Uterus (tissue), 2 donors: ENCODE measurements at regions not wholly inside any gene's neighbourhood (a gene's known extent, or its start where the extent isn't known, plus 50 kb on each side); places are given as distances from the start of the nearest gene placed in this dataset.

Source experiments
- POLR2A ChIP-seq, 2 donors: fragments of 450-650 bp; IDR thresholded peaks; one replicate each; pipeline ENCODE4 v1.6.1; 2016; ENCODE audit warnings: antibody characterized with exemption in 2 of 2, mild to moderate bottlenecking in 1 of 2, moderate library complexity in 1 of 2
- TF ChIP-seq, protein P1 (sequence below), 4 experiments: fragments of 200-600 bp in 2 of 4; fragments of 450-650 bp in 2 of 4; sonication (generic) in 2 of 4; IDR thresholded peaks; one replicate each; pipeline ENCODE4 v1.5.1; 2016 to 2019; ENCODE audit warnings: antibody characterized with exemption in 4 of 4, mild to moderate bottlenecking in 2 of 4, moderate library complexity in 1 of 4

DNA sequence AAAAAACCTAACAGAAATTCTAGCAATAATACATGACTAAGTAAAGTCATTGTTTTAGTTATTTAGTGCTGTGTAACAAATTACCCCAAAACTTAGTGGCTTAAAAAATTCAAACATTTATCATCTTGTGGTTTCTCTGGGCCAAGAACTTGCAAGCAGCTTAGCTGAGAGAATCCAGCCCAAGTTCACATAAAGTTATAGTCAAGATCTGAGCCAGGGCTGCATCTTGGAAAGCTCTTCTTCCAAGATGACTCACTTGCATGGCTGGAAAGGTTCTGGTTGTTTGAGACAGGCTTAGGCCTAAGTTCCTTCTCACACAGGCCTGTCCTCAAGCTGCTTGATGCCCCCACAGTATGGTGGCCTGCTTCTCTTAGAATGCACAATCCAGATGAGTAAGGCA, 217.8 kb upstream of the TSHZ2 start:
- TF ChIP-seq, protein P1, sequence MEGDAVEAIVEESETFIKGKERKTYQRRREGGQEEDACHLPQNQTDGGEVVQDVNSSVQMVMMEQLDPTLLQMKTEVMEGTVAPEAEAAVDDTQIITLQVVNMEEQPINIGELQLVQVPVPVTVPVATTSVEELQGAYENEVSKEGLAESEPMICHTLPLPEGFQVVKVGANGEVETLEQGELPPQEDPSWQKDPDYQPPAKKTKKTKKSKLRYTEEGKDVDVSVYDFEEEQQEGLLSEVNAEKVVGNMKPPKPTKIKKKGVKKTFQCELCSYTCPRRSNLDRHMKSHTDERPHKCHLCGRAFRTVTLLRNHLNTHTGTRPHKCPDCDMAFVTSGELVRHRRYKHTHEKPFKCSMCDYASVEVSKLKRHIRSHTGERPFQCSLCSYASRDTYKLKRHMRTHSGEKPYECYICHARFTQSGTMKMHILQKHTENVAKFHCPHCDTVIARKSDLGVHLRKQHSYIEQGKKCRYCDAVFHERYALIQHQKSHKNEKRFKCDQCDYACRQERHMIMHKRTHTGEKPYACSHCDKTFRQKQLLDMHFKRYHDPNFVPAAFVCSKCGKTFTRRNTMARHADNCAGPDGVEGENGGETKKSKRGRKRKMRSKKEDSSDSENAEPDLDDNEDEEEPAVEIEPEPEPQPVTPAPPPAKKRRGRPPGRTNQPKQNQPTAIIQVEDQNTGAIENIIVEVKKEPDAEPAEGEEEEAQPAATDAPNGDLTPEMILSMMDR (IDR thresholded peaks at IDR 0.05), result no peak
- TF ChIP-seq POLR2A (IDR thresholded peaks at IDR 0.05), result no peak
